Caco-2 (cell line): ENCODE measurements at regions not wholly inside any gene's neighbourhood (a gene's known extent, or its start where the extent isn't known, plus 50 kb on each side); places are given as distances from the start of the nearest gene placed in this dataset.

Source experiments
- BruUV-seq: library from RNA; stranded (reverse); fragments of 400-500 nt; replicated peaks from 2 replicates; lab custom pipeline; 2021; lab: Mats Ljungman, UMichigan
- CTCF ChIA-PET: fragments of 300-600 bp; sonication (Branson Sonifier 250); formaldehyde crosslinking; loops from one replicate; lab custom pipeline; 2022; ENCODE audit warnings: antibody characterized with exemption; lab: Charles Lee
- POLR2A ChIA-PET: fragments of 300-600 bp; sonication (Branson Sonifier 250); formaldehyde crosslinking; loops from one replicate; lab custom pipeline; 2022; ENCODE audit warnings: antibody characterized with exemption; lab: Charles Lee
- DNase-seq, 2 experiments: peaks; one replicate each; pipeline versions ENCODE4 v3.0.0 to v3.0.0-alpha.2; 2020 to 2022
- H3K27me3 ChIP-seq: replicated peaks from 2 replicates; pipeline ENCODE4 v1.6.0; 2011; ENCODE audit warnings: low read length; ENCODE audit not compliant: control insufficient read depth, insufficient read depth
- H3K36me3 ChIP-seq: 2 replicates; pipeline ENCODE4 v1.5.1; 2011; ENCODE audit warnings: low read length; ENCODE audit not compliant: control insufficient read depth, insufficient read depth
- H3K4me1 ChIP-seq: fragments of 250-450 bp; sonication (Bioruptor Pico); 2 replicates; pipeline ENCODE4 v1.5.1; 2020; ENCODE audit warnings: mild to moderate bottlenecking
- H3K4me3 ChIP-seq: 2 replicates; pipeline ENCODE4 v1.5.1; 2011; ENCODE audit warnings: low read depth, mild to moderate bottlenecking, control low read depth, low read length
- H3K9me3 ChIP-seq: fragments of 250-450 bp; sonication (Bioruptor Pico); 2 replicates; pipeline ENCODE4 v1.5.1; 2020; ENCODE audit warnings: mild to moderate bottlenecking, moderate library complexity
- H3K27ac Mint-ChIP-seq: one replicate; pipeline ENCODE4 v1.8.0; 2022; ENCODE audit warnings: mixed read lengths; ENCODE audit not compliant: unreplicated experiment
- H3K27me3 Mint-ChIP-seq: one replicate; pipeline ENCODE4 v1.8.0; 2022; ENCODE audit warnings: mixed read lengths; ENCODE audit not compliant: insufficient read depth, unreplicated experiment
- H3K36me3 Mint-ChIP-seq: one replicate; pipeline ENCODE4 v1.8.0; 2022; ENCODE audit warnings: mild to moderate bottlenecking, mixed read lengths; ENCODE audit not compliant: insufficient read depth, unreplicated experiment
- H3K4me1 Mint-ChIP-seq: one replicate; pipeline ENCODE4 v1.8.0; 2022; ENCODE audit warnings: low read depth, mixed read lengths; ENCODE audit not compliant: unreplicated experiment
- H3K4me3 Mint-ChIP-seq: one replicate; pipeline ENCODE4 v1.8.0; 2022; ENCODE audit warnings: mild to moderate bottlenecking, moderate library complexity, mixed read lengths; ENCODE audit not compliant: unreplicated experiment
- H3K9me3 Mint-ChIP-seq: one replicate; pipeline ENCODE4 v1.8.0; 2022; ENCODE audit warnings: mixed read lengths; ENCODE audit not compliant: unreplicated experiment
- CTCF ChIP-seq, 2 experiments: fragments of 200-600 bp in 1 of 2; IDR thresholded peaks; 1 replicate in 1 of 2; 2 replicates in 1 of 2; pipeline versions ENCODE4 v1.5.1 to v1.8.0; 2011 to 2022; ENCODE audit warnings: antibody characterized with exemption in 1 of 2, control low read depth in 1 of 2, inconsistent platforms in 1 of 2, low read depth in 1 of 2, low read length in 1 of 2, mild to moderate bottlenecking in 1 of 2, moderate library complexity in 1 of 2; ENCODE audit not compliant: insufficient read depth in 1 of 2, severe bottlenecking in 1 of 2, unreplicated experiment in 1 of 2
- intact Hi-C: fragments of 100-400 bp; cut with micrococcal nuclease; formaldehyde crosslinking; loops from one replicate; pipeline ENCODE4 v1.10.0; 2022; ENCODE audit not compliant: unreplicated experiment

DNA sequence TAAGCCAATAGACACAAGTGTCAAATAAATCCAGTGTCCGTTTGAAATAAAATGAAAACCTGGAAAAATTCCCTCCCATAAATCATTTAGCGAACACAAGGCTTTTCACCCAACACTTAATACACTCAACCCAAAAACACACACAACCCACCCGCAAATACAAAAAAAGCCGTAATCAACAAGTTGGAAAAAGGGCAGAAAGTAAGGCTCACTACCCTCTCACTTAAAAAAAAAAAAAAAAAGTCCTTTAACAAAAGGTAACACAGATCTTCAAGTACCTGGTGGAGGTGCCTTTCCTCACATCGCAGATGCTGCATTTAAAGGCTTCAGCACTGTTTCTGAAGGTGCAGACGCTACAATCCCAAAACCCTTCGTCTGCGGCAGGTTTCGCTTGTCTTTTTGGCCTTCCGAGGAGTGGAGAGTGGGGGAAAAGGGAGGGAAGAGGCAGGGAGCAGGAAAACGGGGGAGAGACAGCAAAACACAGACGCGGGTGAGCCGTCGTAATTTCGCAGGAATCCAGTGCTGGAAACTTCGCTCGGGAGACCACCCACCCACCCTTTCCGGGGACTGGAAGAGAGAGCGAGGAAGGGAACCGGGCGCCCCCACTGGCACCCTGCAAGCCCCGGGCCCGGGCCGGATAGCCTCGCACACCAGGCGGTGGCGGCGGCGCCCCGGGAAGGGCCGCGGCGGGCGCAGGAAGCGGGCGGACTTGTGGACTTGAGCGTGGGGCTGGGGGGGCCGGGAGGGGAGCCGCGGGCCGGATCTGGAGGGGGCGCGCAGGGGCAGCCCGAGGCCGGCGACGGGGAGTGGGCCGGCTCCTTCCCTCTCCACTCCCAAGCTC lies 401.8 kb downstream of the SHQ1 start, which contains the start of gene RYBP:
Gene RYBP, minus strand, starts transcription at position 404 of the 841 bp plus-strand sequence.
- DNase-seq = no peak
- Histone ChIP-seq H3K4me3 (peak within 1 kb of the TSS; percentile 92), H3K36me3 (no peaks in the 10 kb centered on the region), H3K4me1 (peaks cover 27% of the 10 kb centered on the region), H3K27me3 (no peaks in the 10 kb centered on the region), H3K9me3 (no peaks in the 10 kb centered on the region)
- peak in 1 of 2 experiments; percentile 13 for TF ChIP-seq CTCF (IDR thresholded peaks at IDR 0.05; ENCODE audit: insufficient read depth in 1 of 2, low read depth in 1 of 2, low read length in 1 of 2, severe bottlenecking in 1 of 2, unreplicated experiment in 1 of 2)
- Mint-ChIP-seq H3K4me1 (peaks cover 40% of the 10 kb centered on the region), H3K27ac (peak within 1 kb of the TSS; percentile 97), H3K9me3 (no peaks in the 10 kb centered on the region), H3K27me3 (no peaks in the 10 kb centered on the region), H3K4me3 (peak within 1 kb of the TSS; percentile 99), H3K36me3 (peaks cover 24% of the 10 kb centered on the region)
- POLR2A ChIA-PET = no interaction called here
- intact Hi-C loops = loop anchor here (2.0 to 5.0 kb wide), 2 partner anchors 64 to 376 kb away; no protein-coding TSS in a partner anchor
- CTCF ChIA-PET = interaction anchor here (0.9 to 1.1 kb wide), 2 partner anchors 372 to 491 kb away, joined by 3 read pairs; no protein-coding TSS in a partner anchor
- BruUV-seq = no TSS peak

DNA sequence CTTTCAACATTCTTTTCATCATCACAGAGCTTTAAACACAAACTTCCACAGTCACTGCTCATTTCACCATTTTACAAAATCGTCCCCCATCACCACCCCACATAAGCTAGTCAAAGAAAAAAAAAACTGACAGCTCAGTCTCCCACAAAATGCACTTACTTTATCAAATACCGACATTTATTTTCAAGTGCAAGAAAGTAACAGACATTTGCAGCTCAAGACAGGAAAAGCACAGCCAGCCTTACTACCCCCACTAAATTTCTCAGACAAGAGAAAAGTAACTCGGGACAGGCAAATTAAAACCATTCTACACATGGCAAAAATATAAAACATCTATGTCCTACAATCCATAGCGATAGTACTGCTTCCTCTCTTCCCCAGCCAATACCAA lies 402.4 kb downstream of the SHQ1 start:
- POLR2A ChIA-PET = interaction anchor here (0.6 kb wide), 1 partner anchor 259 kb away, joined by 3 read pairs; no protein-coding TSS in a partner anchor
- peak overlapping the region; percentile 97 for H3K27ac Mint-ChIP-seq
- CTCF ChIA-PET = no interaction called here
- BruUV-seq = TSS peak; percentile 46
- peak overlapping the region; percentile 99 for H3K4me3 Mint-ChIP-seq
- H3K4me1 Mint-ChIP-seq = peaks cover 40% of the 10 kb centered on the region
- Histone ChIP-seq H3K27me3 (no peaks in the 10 kb centered on the region), H3K9me3 (no peaks in the 10 kb centered on the region), H3K4me3 (peak overlapping the region; percentile 92), H3K4me1 (peaks cover 24% of the 10 kb centered on the region), H3K36me3 (no peaks in the 10 kb centered on the region)
- H3K36me3 Mint-ChIP-seq = peaks cover 24% of the 10 kb centered on the region
- DNase-seq = no peak
- no peaks in the 10 kb centered on the region for H3K9me3 Mint-ChIP-seq
- intact Hi-C loops = loop anchor here (2.0 to 5.0 kb wide), 2 partner anchors 64 to 377 kb away; no protein-coding TSS in a partner anchor
- no peaks in the 10 kb centered on the region for H3K27me3 Mint-ChIP-seq
- TF ChIP-seq CTCF (IDR thresholded peaks at IDR 0.05; ENCODE audit: insufficient read depth in 1 of 2, low read depth in 1 of 2, low read length in 1 of 2, severe bottlenecking in 1 of 2, unreplicated experiment in 1 of 2) = no peak

- Histone ChIP-seq H3K9me3 (no peaks in the 10 kb centered on the region), H3K4me1 (peaks cover 24% of the 10 kb centered on the region), H3K4me3 (peak overlapping the region; percentile 92; the same call in 1 of the 2 replicates), H3K27me3 (no peaks in the 10 kb centered on the region), H3K36me3 (no peaks in the 10 kb centered on the region)
- Mint-ChIP-seq H3K4me1 (peaks cover 45% of the 10 kb centered on the region), H3K9me3 (no peaks in the 10 kb centered on the region), H3K36me3 (peaks cover 31% of the 10 kb centered on the region), H3K27me3 (no peaks in the 10 kb centered on the region), H3K4me3 (peak overlapping the region; percentile 99), H3K27ac (no peak overlapping the region)
- ChIA-PET CTCF (no interaction called here), POLR2A (no interaction called here)
- no peak for DNase-seq
- intact Hi-C loops = loop anchor here (5.0 kb wide), 1 partner anchor 62 kb away; no protein-coding TSS in a partner anchor
- no TSS peak for BruUV-seq
- TF ChIP-seq CTCF (IDR thresholded peaks at IDR 0.05; ENCODE audit: insufficient read depth in 1 of 2, low read depth in 1 of 2, low read length in 1 of 2, severe bottlenecking in 1 of 2, unreplicated experiment in 1 of 2) = no peak
Measured at GRCh38 chr3:72444656-72445223, 403.5 kb downstream of the SHQ1 start.
